ENCODE measurements at regions not wholly inside any gene's neighbourhood (a gene's known extent, or its start where the extent isn't known, plus 50 kb on each side); places are given as distances from the start of the nearest gene placed in this dataset.

DNA sequence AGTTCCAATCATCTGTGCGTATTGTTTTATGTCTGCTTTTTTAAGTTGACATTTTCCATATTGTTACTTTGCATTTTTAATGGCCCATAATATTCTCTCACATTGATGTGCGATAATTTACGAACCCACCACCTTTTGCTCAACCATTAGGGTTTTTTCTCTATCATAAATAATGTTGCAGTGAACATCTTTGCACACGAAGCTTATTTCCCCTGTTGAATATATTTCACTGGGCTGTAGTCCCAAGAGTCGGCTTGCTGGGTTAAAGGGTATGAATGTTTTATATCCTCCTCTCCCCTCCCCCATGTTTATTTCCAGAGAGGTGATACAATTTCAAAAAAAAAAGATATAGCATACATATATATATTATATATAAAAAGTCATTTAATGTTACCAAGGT lies 272.7 kb upstream of the RGMA start:
- TF ChIP-seq POLR2A (IDR thresholded peaks at IDR 0.05), result no peak
- no peak for TF ChIP-seq CTCF (IDR thresholded peaks at IDR 0.05)
